Fibroblast of the aortic adventitia (primary cell): ENCODE measurements at regions not wholly inside any gene's neighbourhood (a gene's known extent, or its start where the extent isn't known, plus 50 kb on each side); places are given as distances from the start of the nearest gene placed in this dataset.

ENCODE experiments used
- DNase-seq: peaks from one replicate; pipeline ENCODE4 v3.0.0-alpha.2; 2010; ENCODE audit warnings: low read depth
- H3K4me3 ChIP-seq: 2 replicates; pipeline ENCODE4 v1.5.1; 2011; ENCODE audit warnings: low read depth, mild to moderate bottlenecking, control low read depth, low read length, moderate library complexity
- TF ChIP-seq, protein P1 (sequence below): IDR thresholded peaks from 2 replicates; pipeline ENCODE4 v1.5.1; 2011; ENCODE audit warnings: mild to moderate bottlenecking, low read length, control low read depth, inconsistent platforms; ENCODE audit not compliant: insufficient read depth

DNA sequence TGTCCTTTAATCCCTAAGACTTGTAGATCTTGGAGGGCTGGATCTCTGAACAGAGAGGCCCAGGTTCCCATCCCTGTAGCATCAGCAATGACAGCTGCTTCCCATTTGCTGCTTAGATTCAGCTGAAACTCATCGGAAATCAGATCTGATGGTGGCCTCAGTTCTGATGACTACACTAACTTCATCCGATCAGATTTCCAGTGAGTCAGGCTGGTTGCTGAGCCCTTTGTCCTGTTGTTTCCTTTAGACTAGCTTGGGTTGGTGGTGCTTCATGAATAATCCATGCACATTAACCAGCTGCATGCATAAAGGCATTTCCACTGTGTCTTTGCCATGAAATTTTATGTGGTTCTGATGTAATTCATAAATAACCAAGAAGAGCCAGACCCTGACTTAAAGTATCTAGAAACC lies 195.2 kb upstream of the TUT7 start:
- TF ChIP-seq, protein P1, sequence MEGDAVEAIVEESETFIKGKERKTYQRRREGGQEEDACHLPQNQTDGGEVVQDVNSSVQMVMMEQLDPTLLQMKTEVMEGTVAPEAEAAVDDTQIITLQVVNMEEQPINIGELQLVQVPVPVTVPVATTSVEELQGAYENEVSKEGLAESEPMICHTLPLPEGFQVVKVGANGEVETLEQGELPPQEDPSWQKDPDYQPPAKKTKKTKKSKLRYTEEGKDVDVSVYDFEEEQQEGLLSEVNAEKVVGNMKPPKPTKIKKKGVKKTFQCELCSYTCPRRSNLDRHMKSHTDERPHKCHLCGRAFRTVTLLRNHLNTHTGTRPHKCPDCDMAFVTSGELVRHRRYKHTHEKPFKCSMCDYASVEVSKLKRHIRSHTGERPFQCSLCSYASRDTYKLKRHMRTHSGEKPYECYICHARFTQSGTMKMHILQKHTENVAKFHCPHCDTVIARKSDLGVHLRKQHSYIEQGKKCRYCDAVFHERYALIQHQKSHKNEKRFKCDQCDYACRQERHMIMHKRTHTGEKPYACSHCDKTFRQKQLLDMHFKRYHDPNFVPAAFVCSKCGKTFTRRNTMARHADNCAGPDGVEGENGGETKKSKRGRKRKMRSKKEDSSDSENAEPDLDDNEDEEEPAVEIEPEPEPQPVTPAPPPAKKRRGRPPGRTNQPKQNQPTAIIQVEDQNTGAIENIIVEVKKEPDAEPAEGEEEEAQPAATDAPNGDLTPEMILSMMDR: no peak
- DNase-seq: peak; percentile 89
- no peak overlapping the region for H3K4me3 ChIP-seq

DNA sequence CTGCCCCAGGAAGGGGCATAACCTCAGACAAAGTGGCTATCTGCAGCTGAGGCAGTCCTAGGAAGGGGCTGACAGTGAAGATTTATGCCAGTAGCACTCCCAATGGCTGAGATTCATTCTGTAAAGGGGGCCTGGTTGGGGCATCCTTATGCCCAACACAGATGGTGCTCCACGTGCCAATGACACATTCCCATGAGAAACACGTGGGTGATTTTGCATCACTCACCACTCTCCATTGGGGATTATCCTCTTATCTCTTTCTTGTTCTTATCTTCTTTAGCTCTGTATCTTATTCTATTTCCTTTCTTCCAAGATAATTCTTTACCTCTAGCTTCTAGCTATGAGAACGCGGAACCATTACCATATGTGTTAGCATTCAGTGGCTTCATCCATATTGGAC lies 194.0 kb upstream of the TUT7 start:
- TF ChIP-seq, protein P1: no peak
- no peak for DNase-seq
- H3K4me3 ChIP-seq: no peak overlapping the region

DNA sequence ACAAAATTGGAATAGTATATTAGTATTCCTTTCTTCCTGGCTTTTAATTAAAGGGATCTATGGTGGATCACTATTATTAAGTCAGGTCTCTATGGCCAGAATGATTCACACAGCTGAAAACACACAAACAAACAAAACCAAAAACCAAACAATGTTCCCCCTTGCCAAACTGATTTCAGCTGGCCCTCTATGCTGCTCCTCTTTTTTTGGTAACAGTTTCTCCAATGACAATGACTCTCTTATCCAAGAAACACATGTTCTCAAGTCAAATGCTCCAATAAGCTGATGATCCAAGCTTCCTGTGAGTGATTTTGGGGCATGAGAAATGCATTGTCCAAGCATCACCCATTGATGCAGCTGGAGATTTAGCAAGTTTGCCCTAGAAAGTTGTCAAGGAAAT lies 193.4 kb upstream of the TUT7 start:
- DNase-seq: no peak
- TF ChIP-seq, protein P1: no peak
- H3K4me3 ChIP-seq: no peak overlapping the region

DNA sequence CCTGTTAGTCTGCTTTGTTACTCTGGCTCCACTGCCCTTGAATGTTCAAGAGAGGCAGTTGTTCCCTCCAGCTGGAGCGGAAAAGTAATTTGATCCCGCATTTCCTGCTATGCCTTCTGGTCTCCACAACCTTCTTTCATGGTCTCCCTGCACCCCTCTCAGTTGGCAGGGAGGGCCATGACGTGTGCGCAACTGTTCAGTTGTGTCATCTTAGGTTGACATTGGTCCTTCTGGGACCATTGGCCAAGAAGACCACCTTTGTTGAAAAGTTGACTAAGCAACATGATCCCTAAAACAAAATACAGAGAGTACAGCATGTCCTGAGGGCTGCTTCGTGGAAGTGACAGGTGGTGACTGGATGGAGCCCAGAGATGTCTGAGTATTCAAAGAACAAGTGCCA lies 192.5 kb upstream of the TUT7 start:
- no peak overlapping the region for H3K4me3 ChIP-seq
- DNase-seq: no peak
- TF ChIP-seq, protein P1: no peak

DNA sequence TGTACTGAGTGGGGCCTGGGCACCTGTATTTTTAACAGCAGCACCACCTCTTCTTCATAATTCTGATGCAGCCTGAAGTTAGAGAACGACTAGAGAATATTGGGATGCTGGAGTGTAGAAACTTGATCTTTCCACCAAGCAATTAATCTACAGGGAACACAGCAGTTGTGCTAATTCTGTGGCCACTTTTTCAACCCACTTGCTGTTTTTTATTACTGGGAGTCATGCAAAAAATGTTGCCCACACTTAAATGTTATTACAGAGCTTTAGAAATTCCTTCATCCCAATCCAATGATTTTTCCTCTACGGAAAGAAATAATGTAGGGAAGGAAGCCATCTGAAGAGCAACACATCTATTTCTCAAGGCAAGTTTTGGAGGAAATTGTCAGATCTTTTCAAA lies 190.9 kb upstream of the TUT7 start:
- no peak overlapping the region for H3K4me3 ChIP-seq
- DNase-seq: no peak
- TF ChIP-seq, protein P1: no peak

DNA sequence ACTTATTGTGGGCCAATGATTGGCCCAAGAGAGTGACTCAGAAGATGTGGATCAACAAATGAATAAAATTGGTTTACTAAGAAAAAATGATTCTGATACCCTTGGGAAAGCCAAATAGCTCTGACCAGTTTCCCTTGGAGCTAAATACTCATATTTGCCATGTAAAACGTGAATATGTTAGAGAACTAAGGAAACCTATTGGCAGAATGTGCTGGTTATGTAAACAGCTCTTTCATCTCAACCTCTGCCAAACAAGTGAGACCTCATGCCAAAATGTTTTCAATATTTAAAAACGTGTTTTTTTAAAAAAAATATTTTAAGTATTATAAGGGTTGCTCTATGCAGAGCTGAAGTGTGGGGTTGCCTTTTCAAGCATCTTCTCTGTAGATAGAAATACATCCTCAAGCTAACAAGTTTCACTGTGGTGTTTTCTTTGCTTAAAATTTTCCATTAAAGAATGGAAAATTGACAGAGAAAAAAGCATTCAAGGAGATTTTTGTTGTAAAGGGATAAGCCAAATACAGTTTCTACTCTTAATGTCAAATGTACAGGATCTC lies 186.9 kb upstream of the TUT7 start:
- H3K4me3 ChIP-seq: no peak overlapping the region
- TF ChIP-seq, protein P1: no peak
- DNase-seq: peak; percentile 64

DNA sequence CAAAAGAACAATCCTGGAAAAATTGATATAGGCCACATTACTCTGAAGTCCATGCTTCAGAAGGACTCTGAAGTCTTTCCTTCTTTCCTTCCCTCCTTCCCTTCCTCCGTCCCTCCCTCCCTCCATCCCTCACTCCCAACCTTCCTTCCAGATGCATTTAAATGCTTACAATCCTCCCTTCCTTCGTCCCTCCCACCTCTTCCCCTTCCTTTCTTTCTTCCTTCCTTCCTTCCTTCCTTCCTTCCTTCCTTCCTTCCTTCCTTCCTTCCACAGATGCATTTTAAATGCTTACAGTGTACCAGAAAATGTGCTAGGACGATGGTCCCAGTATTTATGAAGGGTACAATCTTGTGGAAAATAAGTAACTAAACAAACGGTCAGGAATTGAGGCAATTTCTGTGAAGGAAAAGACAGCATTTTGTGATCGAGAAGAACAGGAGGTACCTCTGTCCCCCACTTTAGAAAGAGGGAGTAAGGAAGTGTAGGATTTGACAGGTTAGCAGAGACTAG lies 181.3 kb upstream of the TUT7 start:
- TF ChIP-seq, protein P1: no peak
- no peak for DNase-seq
- H3K4me3 ChIP-seq: no peak overlapping the region
